ENCODE measurements at regions not wholly inside any gene's neighbourhood (a gene's known extent, or its start where the extent isn't known, plus 50 kb on each side); places are given as distances from the start of the nearest gene placed in this dataset.

GRCh38 chr10:8393531-8393930, 339.0 kb downstream of the GATA3 start:
- TF ChIP-seq JUN (IDR thresholded peaks at IDR 0.05) (no peak), CTCF (IDR thresholded peaks at IDR 0.05) (no peak), RCOR1 (IDR thresholded peaks at IDR 0.05; ENCODE audit: low read depth, low read length) (no peak), EP300 (IDR thresholded peaks at IDR 0.05) (no peak)
